ENCODE measurements at regions not wholly inside any gene's neighbourhood (a gene's known extent, or its start where the extent isn't known, plus 50 kb on each side); places are given as distances from the start of the nearest gene placed in this dataset.

GRCh38 chr6:78345882-78346281 lies 521.5 kb upstream of the IRAK1BP1 start:
- TF ChIP-seq CTCF (IDR thresholded peaks at IDR 0.05; ENCODE audit: low read length) (no peak), EZH2 (IDR thresholded peaks at IDR 0.05; ENCODE audit: borderline replicate concordance, low read length) (no peak)

All from OCI-LY1 (cell line).